WTC11 (cell line): ENCODE measurements at regions not wholly inside any gene's neighbourhood (a gene's known extent, or its start where the extent isn't known, plus 50 kb on each side); places are given as distances from the start of the nearest gene placed in this dataset.

Experiments
- ATAC-seq: fragments of 200-7000 bp; cut with Tn5 transposase; 2 replicates; pipeline ENCODE4 v1.10.0; 2021; ENCODE audit warnings: mild to moderate bottlenecking, moderate library complexity
- CTCF ChIA-PET: fragments of 300-600 bp; sonication (Branson Sonifier 250); formaldehyde crosslinking; loops from one replicate; lab custom pipeline; 2021; ENCODE audit warnings: antibody characterized with exemption; lab: Charles Lee
- POLR2A ChIA-PET: fragments of 350-600 bp; sonication (Branson Sonifier 250); formaldehyde crosslinking; loops from one replicate; lab custom pipeline; 2021; ENCODE audit warnings: antibody characterized with exemption; lab: Charles Lee
- DNase-seq: peaks from one replicate; pipeline ENCODE4 v3.0.0; 2021; ENCODE audit warnings: low spot score
- H3K27ac Mint-ChIP-seq: 2 replicates; pipeline ENCODE4 v1.8.0; 2021; ENCODE audit warnings: mixed read lengths
- H3K27me3 Mint-ChIP-seq: 2 replicates; pipeline ENCODE4 v1.8.0; 2021; ENCODE audit warnings: low read depth, mild to moderate bottlenecking, moderate library complexity, mixed read lengths
- H3K36me3 Mint-ChIP-seq: 2 replicates; pipeline ENCODE4 v1.8.0; 2021; ENCODE audit warnings: mixed read lengths
- H3K4me1 Mint-ChIP-seq: 2 replicates; pipeline ENCODE4 v1.8.0; 2022; ENCODE audit warnings: mixed read lengths
- H3K4me3 Mint-ChIP-seq: 2 replicates; pipeline ENCODE4 v1.8.0; 2021; ENCODE audit warnings: mild to moderate bottlenecking, moderate library complexity, mixed read lengths
- H3K9me3 Mint-ChIP-seq: 2 replicates; pipeline ENCODE4 v1.8.0; 2021; ENCODE audit warnings: mixed read lengths
- AFF4 ChIP-seq: sonication (generic); formaldehyde crosslinking; IDR thresholded peaks from 2 replicates; pipeline ENCODE4 v1.8.1; 2023; ENCODE audit warnings: mild to moderate bottlenecking, missing genetic modification reagents, borderline replicate concordance
- ATF6 ChIP-seq: sonication (generic); formaldehyde crosslinking; IDR thresholded peaks from 2 replicates; pipeline ENCODE4 v1.8.1; 2023; ENCODE audit warnings: mild to moderate bottlenecking, missing genetic modification reagents
- CREM ChIP-seq: sonication (generic); formaldehyde crosslinking; IDR thresholded peaks from 2 replicates; pipeline ENCODE4 v1.8.1; 2022; ENCODE audit warnings: mild to moderate bottlenecking, missing genetic modification reagents, moderate library complexity
- FOXP1 ChIP-seq: sonication (generic); formaldehyde crosslinking; IDR thresholded peaks from 2 replicates; pipeline ENCODE4 v1.8.0; 2022; ENCODE audit warnings: missing genetic modification reagents, mild to moderate bottlenecking, moderate library complexity, borderline replicate concordance
- GTF2I ChIP-seq: fragments of 250-450 bp; sonication (Bioruptor Pico); conservative IDR thresholded peaks from 2 replicates; pipeline ENCODE4 v1.4.0; 2021; ENCODE audit warnings: mild to moderate bottlenecking
- HMGA2 ChIP-seq: fragments of 250-450 bp; sonication (Bioruptor Pico); IDR thresholded peaks from 2 replicates; pipeline ENCODE4 v1.4.0; 2021; ENCODE audit warnings: mild to moderate bottlenecking, moderate library complexity
- IRF1 ChIP-seq: sonication (generic); formaldehyde crosslinking; IDR thresholded peaks from 2 replicates; pipeline ENCODE4 v1.8.0; 2023; ENCODE audit warnings: missing genetic modification reagents
- JUN ChIP-seq: sonication (generic); formaldehyde crosslinking; IDR thresholded peaks from 2 replicates; pipeline ENCODE4 v1.8.0; 2023; ENCODE audit warnings: mild to moderate bottlenecking, missing genetic modification reagents
- MLX ChIP-seq: sonication (generic); formaldehyde crosslinking; IDR thresholded peaks from 2 replicates; pipeline ENCODE4 v1.8.1; 2023; ENCODE audit warnings: mild to moderate bottlenecking, missing genetic modification reagents, moderate library complexity
- MXD4 ChIP-seq: fragments of 250-450 bp; sonication (Bioruptor Pico); IDR thresholded peaks from 2 replicates; pipeline ENCODE4 v1.8.0; 2021; ENCODE audit warnings: mild to moderate bottlenecking, moderate library complexity, borderline replicate concordance
- OVOL2 ChIP-seq: fragments of 250-450 bp; sonication (Bioruptor Pico); IDR thresholded peaks from 2 replicates; pipeline ENCODE4 v1.9.0; 2021; ENCODE audit warnings: mild to moderate bottlenecking, borderline replicate concordance
- SMAD3 ChIP-seq: sonication (generic); formaldehyde crosslinking; IDR thresholded peaks from 2 replicates; pipeline ENCODE4 v1.8.0; 2022; ENCODE audit warnings: missing genetic modification reagents, mild to moderate bottlenecking, borderline replicate concordance
- SOX15 ChIP-seq: fragments of 250-450 bp; sonication (Bioruptor Pico); IDR thresholded peaks from 2 replicates; pipeline ENCODE4 v1.9.0; 2021; ENCODE audit warnings: mild to moderate bottlenecking
- TCF7 ChIP-seq: sonication (generic); formaldehyde crosslinking; IDR thresholded peaks from 2 replicates; pipeline ENCODE4 v1.8.0; 2022; ENCODE audit warnings: mild to moderate bottlenecking, low read depth, missing genetic modification reagents, moderate library complexity
- TP53 ChIP-seq: sonication (generic); formaldehyde crosslinking; IDR thresholded peaks from 2 replicates; pipeline ENCODE4 v1.8.1; 2023; ENCODE audit warnings: mild to moderate bottlenecking, missing genetic modification reagents
- ZNF317 ChIP-seq: sonication (generic); formaldehyde crosslinking; IDR thresholded peaks from 2 replicates; pipeline ENCODE4 v1.8.1; 2023; ENCODE audit warnings: low read depth, mild to moderate bottlenecking, moderate library complexity, missing genetic modification reagents, borderline replicate concordance
- ZNF425 ChIP-seq: fragments of 250-450 bp; sonication (Bioruptor Pico); conservative IDR thresholded peaks from 2 replicates; pipeline ENCODE4 v1.9.0; 2021; ENCODE audit warnings: mild to moderate bottlenecking
- ZNF512 ChIP-seq: sonication (generic); formaldehyde crosslinking; IDR thresholded peaks from 2 replicates; pipeline ENCODE4 v1.8.1; 2022; ENCODE audit warnings: missing genetic modification reagents, borderline replicate concordance

GRCh38 chr4:13984991-13985800 is 357.7 kb upstream of the BOD1L1 start:
- no peak for ATAC-seq

More at GRCh38 chr4:13984991-13985800, 357.7 kb upstream of the BOD1L1 start:
- H3K27ac Mint-ChIP-seq, result no peak overlapping the region
- peaks cover 15% of the 10 kb centered on the region for H3K4me1 Mint-ChIP-seq
- no peaks in the 10 kb centered on the region for H3K27me3 Mint-ChIP-seq
- POLR2A ChIA-PET, result no interaction called here
- no peak for DNase-seq
- no peaks in the 10 kb centered on the region for H3K36me3 Mint-ChIP-seq
- CTCF ChIA-PET, result no interaction called here
- peaks cover 5% of the 10 kb centered on the region for H3K9me3 Mint-ChIP-seq
- TF ChIP-seq HMGA2 (CRISPR knock-in tag) (no peak), FOXP1 (no peak), MLX (CRISPR knock-in tag) (no peak), OVOL2 (CRISPR knock-in tag) (no peak), CREM (no peak), ZNF317 (CRISPR knock-in tag) (no peak), TCF7 (no peak), ZNF512 (CRISPR knock-in tag) (no peak), GTF2I (no peak), ZNF425 (CRISPR knock-in tag) (no peak), IRF1 (CRISPR knock-in tag) (no peak), MXD4 (no peak), JUN (CRISPR knock-in tag) (no peak), AFF4 (CRISPR knock-in tag) (no peak), ATF6 (no peak), SOX15 (CRISPR knock-in tag) (no peak), TP53 (CRISPR knock-in tag) (no peak), SMAD3 (CRISPR knock-in tag) (no peak)
- H3K4me3 Mint-ChIP-seq, result no peak overlapping the region
